NCI-H748 treated with DMSO at 0.1 percent for 48 hours (cell line): ENCODE measurements at regions not wholly inside any gene's neighbourhood (a gene's known extent, or its start where the extent isn't known, plus 50 kb on each side); places are given as distances from the start of the nearest gene placed in this dataset.
"Not testable (repeated sequence)": the region's sequence is repeated elsewhere in the genome, so short reads cannot be mapped to it uniquely, and the experiment has no call there.

Experiments used
- DNase-seq: peaks from one replicate; lab custom pipeline; 2025; lab: John Stamatoyannopoulos, UW

DNA sequence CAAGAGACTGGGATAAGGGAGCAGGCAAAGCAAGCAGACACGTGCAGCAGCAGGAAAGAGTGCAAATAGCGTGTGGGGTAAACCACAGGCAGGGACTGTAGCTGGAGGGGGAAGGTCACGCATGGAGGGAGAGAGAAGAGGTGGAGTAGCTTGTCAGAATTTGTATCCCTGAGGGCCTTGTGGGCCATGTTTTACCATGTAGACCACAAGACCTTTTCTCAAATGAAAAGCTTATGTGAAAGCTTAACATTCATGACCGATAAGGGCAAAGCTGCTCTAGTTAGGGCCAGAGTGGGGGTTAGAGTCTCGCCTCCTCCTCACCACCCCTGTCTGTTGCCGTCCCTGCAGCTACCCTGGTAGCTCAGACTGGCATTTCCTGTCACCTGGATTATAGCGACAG, 152.9 kb upstream of the E2F7 start:
- DNase-seq, result no peak

GRCh38 chr12:77216136-77216535, 150.8 kb upstream of the E2F7 start:
- not testable (repeated sequence) for DNase-seq

DNA sequence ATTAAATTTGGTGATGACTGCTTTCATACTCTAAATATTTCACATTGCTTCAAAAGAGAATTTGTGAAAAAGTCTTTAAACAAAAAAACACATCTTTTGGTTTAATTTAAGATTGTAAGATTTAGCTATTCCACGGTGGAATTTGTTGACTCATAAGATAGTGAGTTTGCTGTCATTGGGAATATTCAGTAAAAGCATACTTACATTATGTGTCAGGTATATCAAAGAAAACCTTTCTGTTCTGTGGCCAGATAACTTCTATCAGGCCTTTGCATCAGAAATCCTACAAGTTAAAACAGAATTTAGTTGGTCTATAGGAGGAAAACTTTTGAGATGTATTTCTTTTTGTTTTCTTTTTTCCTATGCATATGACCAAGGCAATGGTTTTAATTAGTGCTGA, 148.8 kb upstream of the E2F7 start:
- no peak for DNase-seq

- DNase-seq, result no peak
These were observed 147.9 kb upstream of the E2F7 start for GRCh38 chr12:77213319-77213718.

DNA sequence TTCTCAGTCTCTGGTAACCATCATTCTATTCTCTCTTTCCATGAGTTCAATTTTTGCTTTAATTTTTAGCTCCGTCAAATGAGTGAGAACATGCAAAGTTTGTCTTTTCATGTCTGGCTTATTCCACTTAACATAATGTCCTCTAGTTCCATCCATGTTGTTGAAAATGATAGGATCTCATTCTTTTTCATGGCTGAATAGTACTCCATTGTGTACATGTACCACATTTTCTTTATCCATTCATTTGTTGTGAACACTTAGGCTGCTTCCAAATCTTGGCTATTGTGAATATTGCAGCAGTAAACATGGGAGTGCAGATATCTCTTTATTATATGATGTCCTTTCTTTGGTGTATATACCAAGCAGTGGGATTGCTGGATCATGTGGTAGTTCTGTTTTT, 145.4 kb upstream of the E2F7 start:
- no peak for DNase-seq

DNA sequence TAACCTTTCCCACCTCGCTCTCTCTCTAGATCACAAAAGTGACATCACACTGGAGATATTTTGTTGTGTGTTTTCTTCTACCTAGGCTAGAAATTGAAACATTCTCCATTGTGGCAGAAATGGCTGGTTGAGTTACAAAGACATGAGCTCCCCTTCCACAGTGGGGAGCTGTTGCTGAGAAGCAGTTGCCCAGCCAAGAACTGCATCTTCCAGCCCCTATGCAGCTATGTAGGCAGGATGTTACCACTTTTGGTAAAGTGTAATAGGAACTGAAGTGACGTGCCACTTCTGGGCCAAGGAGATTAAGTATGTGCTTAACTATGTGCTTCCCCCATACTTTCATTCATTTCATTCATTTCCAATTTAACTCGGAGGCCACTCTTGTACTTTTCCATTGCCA, 138.7 kb upstream of the E2F7 start:
- no peak for DNase-seq

DNA sequence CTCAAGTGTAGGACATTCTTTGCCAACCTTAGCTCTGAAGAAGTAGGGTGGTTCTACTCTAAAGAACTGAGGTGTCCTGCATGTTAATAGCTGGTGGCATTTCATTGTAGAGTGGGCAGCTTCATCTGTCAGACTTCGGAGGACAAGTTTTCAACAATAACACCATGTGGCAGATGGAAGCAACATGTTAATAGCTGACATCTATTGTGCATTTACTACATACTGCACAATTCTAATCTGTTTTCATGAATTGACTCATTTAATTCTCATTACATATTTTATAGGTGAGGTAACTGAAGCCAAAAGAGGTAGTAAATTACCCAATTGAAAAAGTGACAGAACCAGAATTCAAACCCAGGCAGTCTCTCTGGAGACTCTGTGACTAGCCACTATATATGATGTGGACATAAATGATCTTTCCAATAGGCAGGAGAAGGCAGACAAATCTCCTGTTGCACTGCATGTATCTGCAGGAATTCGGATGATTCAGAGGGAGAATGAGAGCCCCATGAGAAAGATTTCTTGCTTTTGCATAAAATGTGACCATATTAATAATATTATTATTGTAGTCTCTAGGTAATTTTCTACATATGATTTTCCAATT, 137.2 kb upstream of the E2F7 start:
- DNase-seq, result no peak

GRCh38 chr12:77189901-77190416, 124.6 kb upstream of the E2F7 start:
- DNase-seq, result no peak

- no peak for DNase-seq
These were observed 124.1 kb upstream of the E2F7 start for GRCh38 chr12:77189458-77189857.

- peak; percentile 21 for DNase-seq
These were observed 114.1 kb upstream of the E2F7 start for GRCh38 chr12:77179515-77179914.

- no peak for DNase-seq
These were observed 102.4 kb upstream of the E2F7 start for GRCh38 chr12:77167801-77168200.

GRCh38 chr12:77166696-77167095, 101.3 kb upstream of the E2F7 start:
- no peak for DNase-seq

- DNase-seq, result peak; percentile 43
These were observed 98.0 kb upstream of the E2F7 start for GRCh38 chr12:77163074-77164038.

- no peak for DNase-seq
These were observed 96.6 kb upstream of the E2F7 start for GRCh38 chr12:77161944-77162343.

GRCh38 chr12:77160931-77161330, 95.6 kb upstream of the E2F7 start:
- no peak for DNase-seq

DNA sequence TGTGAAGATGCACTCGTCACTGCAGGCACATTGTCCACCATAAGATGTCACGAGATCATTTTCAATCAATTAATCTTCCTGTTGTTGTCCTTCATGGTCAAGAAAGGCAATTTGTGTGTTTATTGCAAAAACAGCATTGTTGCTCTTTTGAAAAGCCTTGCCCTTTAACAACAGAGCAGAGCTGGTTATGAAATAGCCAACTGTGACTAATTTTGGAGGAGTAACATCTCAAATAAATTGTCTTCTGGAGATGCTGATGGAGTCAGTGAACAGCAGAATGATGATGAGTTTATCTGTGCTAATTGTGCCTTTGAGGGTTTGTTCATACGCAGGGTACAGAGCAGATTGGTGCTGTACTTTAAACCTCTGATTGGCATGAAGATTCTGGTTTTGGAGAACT, 88.3 kb upstream of the E2F7 start:
- DNase-seq, result no peak

GRCh38 chr12:77152623-77153193, 87.3 kb upstream of the E2F7 start:
- no peak for DNase-seq

- no peak for DNase-seq
These were observed 85.7 kb upstream of the E2F7 start for GRCh38 chr12:77151030-77151429.

DNA sequence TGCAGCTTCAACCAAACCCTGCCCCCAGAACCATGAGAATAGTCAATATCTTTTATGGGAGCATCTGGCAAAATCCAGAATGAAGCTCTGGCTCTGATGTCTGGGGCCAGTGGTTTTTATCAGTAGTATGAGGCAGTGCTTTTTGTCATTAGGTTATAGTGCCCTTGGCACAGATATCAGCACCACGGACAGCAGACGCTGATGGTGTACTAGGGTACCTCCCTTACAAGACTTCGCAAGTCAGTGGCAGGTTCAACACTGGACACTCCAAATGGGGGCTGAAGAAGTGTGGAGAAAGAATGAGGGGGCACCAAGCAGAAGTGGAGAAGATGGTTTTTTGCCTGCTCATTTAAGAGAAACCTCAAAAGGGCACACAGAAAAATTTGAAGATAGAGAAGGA, 68.2 kb upstream of the E2F7 start:
- DNase-seq, result no peak

DNA sequence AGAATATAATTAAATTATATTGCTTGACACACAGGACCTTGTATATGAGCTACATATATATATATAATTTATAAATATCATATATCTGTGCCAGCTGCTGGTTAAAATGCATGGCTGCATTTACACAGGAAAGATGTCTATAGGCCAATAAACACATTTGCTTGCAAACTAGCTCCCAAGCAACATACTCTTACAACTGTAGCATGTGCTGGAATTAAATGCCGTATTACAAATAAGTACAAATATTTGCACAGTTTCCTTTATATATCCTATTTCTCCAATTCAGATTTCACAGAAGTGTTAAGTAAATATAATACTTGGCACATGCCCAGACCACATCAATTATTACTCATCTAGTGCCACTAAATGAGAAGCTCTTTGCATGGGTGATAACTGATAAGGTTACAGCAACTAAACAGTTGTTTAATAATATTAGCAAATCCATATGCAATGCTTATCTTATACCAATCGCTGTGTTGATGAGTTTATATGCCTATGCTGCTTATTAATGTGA, 66.7 kb upstream of the E2F7 start:
- DNase-seq, result peak; percentile 26

DNA sequence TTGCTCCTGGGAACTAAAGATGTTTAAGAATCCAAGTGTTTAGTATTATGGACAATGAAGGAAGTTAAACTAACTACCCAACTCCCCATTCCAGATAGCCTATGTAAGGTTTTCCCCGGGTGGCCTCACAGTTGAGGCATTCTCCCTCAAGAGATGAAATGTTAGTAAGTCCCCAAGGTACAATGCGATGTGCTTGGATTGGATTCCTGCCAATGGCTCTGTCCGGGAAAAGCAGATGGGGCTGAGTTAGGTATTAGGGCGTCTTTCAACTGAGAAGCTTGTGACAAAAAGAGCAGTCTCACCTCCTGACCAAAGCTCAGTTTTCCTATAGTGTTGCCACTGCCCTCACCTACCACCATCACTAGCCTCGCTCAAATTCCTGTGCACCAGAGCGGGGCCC, 64.8 kb upstream of the E2F7 start:
- DNase-seq, result no peak

- DNase-seq, result no peak
These were observed 59.4 kb upstream of the E2F7 start for GRCh38 chr12:77124767-77125166.

GRCh38 chr12:77122661-77123060, 57.3 kb upstream of the E2F7 start:
- no peak for DNase-seq
